Breast epithelium (tissue), 4 donors: ENCODE measurements at regions not wholly inside any gene's neighbourhood (a gene's known extent, or its start where the extent isn't known, plus 50 kb on each side); places are given as distances from the start of the nearest gene placed in this dataset.
"Not testable (repeated sequence)": the region's sequence is repeated elsewhere in the genome, so short reads cannot be mapped to it uniquely, and the experiment has no call there.

Experiments
- DNase-seq, 2 donors: peaks; one replicate each; pipeline ENCODE4 v3.0.0-alpha.2; 2019; ENCODE audit warnings: low spot score in 2 of 2
- H3K27ac ChIP-seq, 2 donors: fragments of 200-600 bp; sonication (generic) in 1 of 2; one replicate each; pipeline ENCODE4 v1.5.1; 2016 to 2019; ENCODE audit warnings: mild to moderate bottlenecking in 1 of 2
- H3K27me3 ChIP-seq, 2 donors: fragments of 200-600 bp; sonication (generic) in 1 of 2; one replicate each; pipeline versions ENCODE4 v1.5.1 to v1.6.0; 2017 to 2019; ENCODE audit warnings: control low read depth in 1 of 2, mild to moderate bottlenecking in 1 of 2
- H3K36me3 ChIP-seq: fragments of 200-600 bp; one replicate; pipeline ENCODE4 v1.5.1; 2019
- H3K4me1 ChIP-seq, 2 donors: fragments of 200-600 bp; sonication (generic); one replicate each; pipeline ENCODE4 v1.5.1; 2016 to 2019; ENCODE audit warnings: control low read depth in 1 of 2
- H3K4me3 ChIP-seq, 3 donors: fragments of 200-600 bp; sonication (generic); 1 replicate in 2 of 3; 2 replicates in 1 of 3; pipeline ENCODE4 v1.5.1; 2016 to 2019; ENCODE audit warnings: mild to moderate bottlenecking in 3 of 3, moderate library complexity in 2 of 3
- H3K9me3 ChIP-seq, 2 donors: fragments of 200-600 bp; sonication (generic) in 1 of 2; one replicate each; pipeline ENCODE4 v1.5.1; 2016 to 2019; ENCODE audit warnings: control low read depth in 1 of 2
- intact Hi-C: fragments of 100-400 bp; cut with DNase I; formaldehyde crosslinking; loops from one replicate; pipeline ENCODE4 v1.15.1; 2023; ENCODE audit warnings: low total_unique reads

- DNase-seq, H3K9me3 ChIP-seq, H3K36me3 ChIP-seq, H3K4me3 ChIP-seq, H3K27me3 ChIP-seq, intact Hi-C loops, H3K27ac ChIP-seq, H3K4me1 ChIP-seq: not testable (repeated sequence)
Observed at GRCh38 chr2:87687550-87688270, 60.2 kb upstream of the PLGLB2 start.

GRCh38 chr2:87691899-87692592 is 55.8 kb upstream of the PLGLB2 start:
- intact Hi-C loops, H3K4me3 ChIP-seq, DNase-seq, H3K27ac ChIP-seq, H3K27me3 ChIP-seq, H3K9me3 ChIP-seq, H3K4me1 ChIP-seq, H3K36me3 ChIP-seq: not testable (repeated sequence)

GRCh38 chr2:87692914-87693313 is 55.0 kb upstream of the PLGLB2 start:
- H3K9me3 ChIP-seq, H3K27me3 ChIP-seq, intact Hi-C loops, H3K4me1 ChIP-seq, H3K36me3 ChIP-seq, H3K27ac ChIP-seq, H3K4me3 ChIP-seq, DNase-seq: not testable (repeated sequence)

- DNase-seq, H3K4me3 ChIP-seq, H3K27me3 ChIP-seq, intact Hi-C loops, H3K4me1 ChIP-seq, H3K9me3 ChIP-seq, H3K27ac ChIP-seq, H3K36me3 ChIP-seq: not testable (repeated sequence)
Observed at GRCh38 chr2:87693882-87694281, 54.0 kb upstream of the PLGLB2 start.

- H3K27me3 ChIP-seq, H3K9me3 ChIP-seq, H3K4me1 ChIP-seq, H3K36me3 ChIP-seq, H3K4me3 ChIP-seq, H3K27ac ChIP-seq, intact Hi-C loops, DNase-seq: not testable (repeated sequence)
Observed at GRCh38 chr2:87695596-87696323, 52.1 kb upstream of the PLGLB2 start.
